ENCODE measurements at regions not wholly inside any gene's neighbourhood (a gene's known extent, or its start where the extent isn't known, plus 50 kb on each side); places are given as distances from the start of the nearest gene placed in this dataset.

DNA sequence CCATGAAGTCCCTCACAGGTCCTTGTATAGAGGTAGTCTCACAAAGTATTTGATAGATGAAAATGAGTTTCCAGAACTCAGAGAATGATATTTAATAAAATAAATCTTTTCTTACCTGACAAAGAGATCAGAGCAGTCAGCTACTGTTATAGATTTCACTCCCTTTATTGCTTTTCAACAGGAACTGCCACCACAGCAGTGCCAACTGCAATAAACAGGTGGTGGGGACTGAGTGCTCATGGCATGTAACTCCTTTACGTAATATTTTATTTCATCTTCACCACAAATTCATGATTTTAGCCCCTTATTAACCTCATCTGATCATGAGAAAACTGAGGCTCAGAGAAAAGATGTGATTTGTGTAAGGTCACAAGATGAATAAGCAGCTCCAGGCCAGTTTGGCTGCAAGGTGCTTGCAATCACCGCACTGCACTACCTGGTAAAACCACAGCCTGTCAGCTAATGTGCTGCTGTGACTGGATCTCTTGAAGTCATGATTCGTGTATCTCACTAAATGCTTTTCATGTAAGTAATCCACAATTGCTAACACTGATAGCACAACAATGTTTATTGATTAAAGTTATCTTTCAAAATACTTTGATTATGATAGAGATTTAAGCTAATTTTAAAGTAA is 78.8 kb downstream of the WNT5A start:
- TF ChIP-seq EZH2phosphoT487 (IDR thresholded peaks at IDR 0.05; ENCODE audit: borderline replicate concordance) (no peak), CTCF (conservative IDR thresholded peaks at IDR 0.05; ENCODE audit: low read length) (no peak)
- H3K9me3 ChIP-seq (ENCODE audit: insufficient read depth, low read depth, low read length): no peaks in the 10 kb centered on the region
- no peaks in the 10 kb centered on the region for H3K36me3 ChIP-seq (ENCODE audit: insufficient read depth, low read length)
- no peak overlapping the region for H3K4me2 ChIP-seq (ENCODE audit: low read depth, low read length, poor library complexity, severe bottlenecking)
- H3K27me3 ChIP-seq (ENCODE audit: insufficient read depth, low read length, poor library complexity, severe bottlenecking): no peaks in the 10 kb centered on the region
- H3K4me1 ChIP-seq (ENCODE audit: insufficient read depth, low read length, poor library complexity, severe bottlenecking): no peaks in the 10 kb centered on the region
- no peaks in the 10 kb centered on the region for H3K79me2 ChIP-seq (ENCODE audit: insufficient read depth, low read length)
- no peak overlapping the region for H3K4me3 ChIP-seq (ENCODE audit: low read length, poor library complexity, severe bottlenecking)
- no peak overlapping the region for H3K9ac ChIP-seq (ENCODE audit: low read depth, low read length, poor library complexity, severe bottlenecking)
- H3F3A ChIP-seq (ENCODE audit: low read depth): no peaks in the 10 kb centered on the region
- no peaks in the 10 kb centered on the region for H4K20me1 ChIP-seq (ENCODE audit: insufficient read depth, low read length, poor library complexity, severe bottlenecking)
- H2AFZ ChIP-seq (ENCODE audit: low read length): no peak overlapping the region
- H3K9me2 ChIP-seq (replicated peaks; ENCODE audit: low read depth, low read length): no peaks in the 10 kb centered on the region

GRCh38 chr3:55407426-55407820 is 79.7 kb downstream of the WNT5A start:
- Histone ChIP-seq H2AFZ (ENCODE audit: low read length) (no peak overlapping the region), H3F3A (ENCODE audit: low read depth) (no peaks in the 10 kb centered on the region), H3K9ac (ENCODE audit: low read depth, low read length, poor library complexity, severe bottlenecking) (no peak overlapping the region), H3K9me2 (replicated peaks; ENCODE audit: low read depth, low read length) (no peaks in the 10 kb centered on the region), H4K20me1 (ENCODE audit: insufficient read depth, low read length, poor library complexity, severe bottlenecking) (no peaks in the 10 kb centered on the region), H3K4me1 (ENCODE audit: insufficient read depth, low read length, poor library complexity, severe bottlenecking) (no peaks in the 10 kb centered on the region), H3K27me3 (ENCODE audit: insufficient read depth, low read length, poor library complexity, severe bottlenecking) (no peaks in the 10 kb centered on the region), H3K9me3 (ENCODE audit: insufficient read depth, low read depth, low read length) (no peaks in the 10 kb centered on the region), H3K4me2 (ENCODE audit: low read depth, low read length, poor library complexity, severe bottlenecking) (no peak overlapping the region), H3K79me2 (ENCODE audit: insufficient read depth, low read length) (no peaks in the 10 kb centered on the region), H3K4me3 (ENCODE audit: low read length, poor library complexity, severe bottlenecking) (no peak overlapping the region), H3K36me3 (ENCODE audit: insufficient read depth, low read length) (no peaks in the 10 kb centered on the region)
- no peak for TF ChIP-seq CTCF (conservative IDR thresholded peaks at IDR 0.05; ENCODE audit: low read length)
- TF ChIP-seq EZH2phosphoT487 (IDR thresholded peaks at IDR 0.05; ENCODE audit: borderline replicate concordance): no peak

DNA sequence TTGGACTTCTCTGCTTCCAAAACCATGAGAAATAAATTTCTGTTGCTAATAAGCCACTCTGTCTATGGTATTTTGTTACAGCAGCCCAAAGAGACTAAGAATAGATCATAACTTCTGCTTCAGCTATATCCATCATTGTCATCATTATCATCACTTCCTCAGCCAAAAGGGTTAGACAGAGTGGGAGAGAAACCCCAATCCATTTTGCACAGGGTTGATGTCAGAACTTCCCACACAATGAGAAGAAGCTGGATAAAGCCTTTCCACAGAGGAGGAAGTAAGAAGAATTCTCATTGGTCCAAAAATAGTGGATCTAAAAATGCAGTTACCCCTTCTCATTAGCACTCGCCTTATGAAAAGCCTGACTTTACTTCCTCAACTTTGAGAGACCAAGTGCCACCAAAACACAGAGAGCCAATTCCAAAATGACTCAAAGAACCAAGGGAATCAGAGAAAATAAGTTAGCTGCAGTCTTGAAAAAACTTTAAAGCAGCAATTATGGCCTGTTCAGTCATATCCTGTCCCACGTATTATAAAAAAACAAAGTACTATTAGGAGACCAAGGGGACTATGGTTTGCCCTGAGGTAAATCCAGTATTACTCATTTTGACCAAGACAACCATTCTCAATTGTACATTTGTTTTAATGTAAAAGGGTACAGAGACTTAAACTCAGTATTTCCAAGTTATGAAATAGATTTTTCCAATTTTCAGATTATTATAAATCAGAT is 80.2 kb downstream of the WNT5A start:
- Histone ChIP-seq H3K79me2 (ENCODE audit: insufficient read depth, low read length) (no peaks in the 10 kb centered on the region), H3K9me3 (ENCODE audit: insufficient read depth, low read depth, low read length) (no peaks in the 10 kb centered on the region), H3K4me2 (ENCODE audit: low read depth, low read length, poor library complexity, severe bottlenecking) (no peak overlapping the region), H4K20me1 (ENCODE audit: insufficient read depth, low read length, poor library complexity, severe bottlenecking) (no peaks in the 10 kb centered on the region), H3K4me3 (ENCODE audit: low read length, poor library complexity, severe bottlenecking) (no peak overlapping the region), H3F3A (ENCODE audit: low read depth) (no peaks in the 10 kb centered on the region), H3K9me2 (replicated peaks; ENCODE audit: low read depth, low read length) (no peaks in the 10 kb centered on the region), H3K36me3 (ENCODE audit: insufficient read depth, low read length) (no peaks in the 10 kb centered on the region), H3K27me3 (ENCODE audit: insufficient read depth, low read length, poor library complexity, severe bottlenecking) (no peaks in the 10 kb centered on the region), H3K4me1 (ENCODE audit: insufficient read depth, low read length, poor library complexity, severe bottlenecking) (no peaks in the 10 kb centered on the region), H2AFZ (ENCODE audit: low read length) (no peak overlapping the region), H3K9ac (ENCODE audit: low read depth, low read length, poor library complexity, severe bottlenecking) (no peak overlapping the region)
- TF ChIP-seq CTCF (conservative IDR thresholded peaks at IDR 0.05; ENCODE audit: low read length) (no peak), EZH2phosphoT487 (IDR thresholded peaks at IDR 0.05; ENCODE audit: borderline replicate concordance) (no peak)

All from Loucy (cell line).